CD14-positive monocyte (primary cell): ENCODE measurements at regions not wholly inside any gene's neighbourhood (a gene's known extent, or its start where the extent isn't known, plus 50 kb on each side); places are given as distances from the start of the nearest gene placed in this dataset.

ENCODE experiments used
- DNase-seq, 3 donors: peaks; one replicate each; pipeline ENCODE4 v3.0.0-alpha.2; 2011 to 2022
- H2AFZ ChIP-seq: 2 replicates; pipeline ENCODE4 v1.6.0; 2012; ENCODE audit warnings: mild to moderate bottlenecking, low read depth, low read length, inconsistent platforms; ENCODE audit not compliant: insufficient read depth, poor library complexity, severe bottlenecking
- H3K27ac ChIP-seq, 2 donors: 1 replicate in 1 of 2; 2 replicates in 1 of 2; pipeline ENCODE4 v1.5.1; 2012 to 2013; ENCODE audit warnings: low read length in 2 of 2, control low read depth in 1 of 2, inconsistent platforms in 1 of 2, low read depth in 1 of 2, mild to moderate bottlenecking in 1 of 2
- H3K27me3 ChIP-seq, 2 donors: one replicate each; pipeline versions ENCODE4 v1.6.0 to v1.6.1; 2011 to 2013; ENCODE audit warnings: low read length in 2 of 2; ENCODE audit not compliant: control insufficient read depth in 2 of 2, insufficient read depth in 2 of 2
- H3K36me3 ChIP-seq, 2 donors: replicated peaks in 1 of 2; 1 replicate in 1 of 2; 2 replicates in 1 of 2; pipeline versions ENCODE4 v1.5.1 to v1.6.1; 2012 to 2013; ENCODE audit warnings: low read length in 2 of 2, control low read depth in 1 of 2, inconsistent platforms in 1 of 2, mild to moderate bottlenecking in 1 of 2; ENCODE audit not compliant: insufficient read depth in 2 of 2, control insufficient read depth in 1 of 2
- H3K4me1 ChIP-seq, 2 donors: 1 replicate in 1 of 2; 2 replicates in 1 of 2; pipeline versions ENCODE4 v1.5.1 to v1.6.1; 2012 to 2013; ENCODE audit warnings: low read length in 2 of 2, control low read depth in 1 of 2, inconsistent platforms in 1 of 2, mild to moderate bottlenecking in 1 of 2, moderate library complexity in 1 of 2; ENCODE audit not compliant: insufficient read depth in 2 of 2, control insufficient read depth in 1 of 2
- H3K4me2 ChIP-seq: replicated peaks from 2 replicates; pipeline ENCODE3; 2012; ENCODE audit warnings: low read length, moderate library complexity, mild to moderate bottlenecking; ENCODE audit not compliant: poor library complexity, severe bottlenecking; ENCODE audit errors: extremely low read depth
- H3K4me3 ChIP-seq, 3 experiments: fragments of 200-600 bp in 1 of 3; sonication (generic) in 1 of 3; replicated peaks in 1 of 3; 1 replicate in 2 of 3; 2 replicates in 1 of 3; pipeline ENCODE4 v1.5.1; 2011 to 2013; ENCODE audit warnings: low read length in 3 of 3, mild to moderate bottlenecking in 3 of 3, control low read depth in 2 of 3, low read depth in 2 of 3, inconsistent platforms in 1 of 3, moderate library complexity in 1 of 3
- H3K79me2 ChIP-seq: 2 replicates; pipeline ENCODE4 v1.6.0; 2012; ENCODE audit warnings: mild to moderate bottlenecking, control low read depth, inconsistent platforms, low read length, moderate library complexity; ENCODE audit not compliant: insufficient read depth
- H3K9ac ChIP-seq: 2 replicates; pipeline ENCODE4 v1.6.0; 2017; ENCODE audit warnings: low read length, mild to moderate bottlenecking; ENCODE audit not compliant: insufficient read depth, poor library complexity, severe bottlenecking
- H3K9me3 ChIP-seq, 2 donors: replicated peaks in 1 of 2; 1 replicate in 1 of 2; 2 replicates in 1 of 2; pipeline versions ENCODE4 v1.5.1 to v1.6.1; 2012 to 2013; ENCODE audit warnings: low read length in 2 of 2, control low read depth in 1 of 2; ENCODE audit not compliant: control insufficient read depth in 1 of 2, insufficient read depth in 1 of 2
- H4K20me1 ChIP-seq: 2 replicates; pipeline ENCODE4 v1.6.0; 2012; ENCODE audit warnings: mild to moderate bottlenecking, low read length, control low read depth, moderate library complexity; ENCODE audit not compliant: insufficient read depth
- H3K27ac Mint-ChIP-seq, 7 donors: one replicate each; pipeline ENCODE4 v1.8.0; 2020; ENCODE audit warnings: mild to moderate bottlenecking in 7 of 7, mixed read lengths in 7 of 7, moderate library complexity in 6 of 7, inconsistent platforms in 2 of 7
- H3K27me3 Mint-ChIP-seq, 3 donors: one replicate each; pipeline ENCODE4 v1.8.0; 2021 to 2022; ENCODE audit warnings: low read depth in 3 of 3, mild to moderate bottlenecking in 3 of 3, mixed read lengths in 3 of 3, moderate library complexity in 3 of 3, inconsistent platforms in 1 of 3
- H3K36me3 Mint-ChIP-seq, 2 donors: one replicate each; pipeline ENCODE4 v1.8.0; 2020; ENCODE audit warnings: mixed read lengths in 2 of 2, inconsistent platforms in 1 of 2, mild to moderate bottlenecking in 1 of 2
- H3K4me1 Mint-ChIP-seq: one replicate; pipeline ENCODE4 v1.8.0; 2020; ENCODE audit warnings: mild to moderate bottlenecking, mixed read lengths
- H3K4me3 Mint-ChIP-seq, 2 donors: one replicate each; pipeline ENCODE4 v1.8.0; 2020; ENCODE audit warnings: mild to moderate bottlenecking in 2 of 2, mixed read lengths in 2 of 2, moderate library complexity in 1 of 2
- H3K9me3 Mint-ChIP-seq, 7 donors: one replicate each; pipeline ENCODE4 v1.8.0; 2020 to 2022; ENCODE audit warnings: mixed read lengths in 7 of 7, mild to moderate bottlenecking in 6 of 7, moderate library complexity in 6 of 7, inconsistent platforms in 2 of 7
- CTCF ChIP-seq: fragments of 200-600 bp; IDR thresholded peaks from one replicate; pipeline ENCODE4 v1.8.0; 2022; ENCODE audit warnings: antibody characterized with exemption, mild to moderate bottlenecking
- WGBS: methylation state at CpG from one replicate; pipeline ENCODE4 v1.1.5; 2013; ENCODE audit warnings: missing lambda C conversion rate; ENCODE audit not compliant: insufficient coverage; 5-methylcytosine and 5-hydroxymethylcytosine counted together
- intact Hi-C, 2 donors: fragments of 100-400 bp; cut with micrococcal nuclease; formaldehyde crosslinking; loops; one replicate each; pipeline versions ENCODE4 v1.15.0 to v1.15.1; 2023

- Mint-ChIP-seq H3K27me3 (peaks cover 0 to 3% (median 1%) of the 10 kb centered on the region in 3 donors), H3K9me3 (peaks cover 0 to 6% (median 3%) of the 10 kb centered on the region in 7 donors), H3K27ac (no peak overlapping the region), H3K4me1 (no peaks in the 10 kb centered on the region), H3K36me3 (no peaks in the 10 kb centered on the region), H3K4me3 (no peak overlapping the region)
- no peak overlapping the region for H3K4me3 ChIP-seq
- H3K4me2 ChIP-seq: no peak overlapping the region
- WGBS: 98% methylated on average over 5 of the region's 6 CpGs
- H3K9me3 ChIP-seq: no peaks in the 10 kb centered on the region
- DNase-seq: no peak
- no peak overlapping the region for H3K27ac ChIP-seq
- H3K27me3 ChIP-seq: no peaks in the 10 kb centered on the region
- H3K9ac ChIP-seq: no peak overlapping the region
- no peaks in the 10 kb centered on the region for H4K20me1 ChIP-seq
- H2AFZ ChIP-seq: no peak overlapping the region
- TF ChIP-seq CTCF: no peak
- no peaks in the 10 kb centered on the region for H3K36me3 ChIP-seq
- no peaks in the 10 kb centered on the region for H3K4me1 ChIP-seq
- no peaks in the 10 kb centered on the region for H3K79me2 ChIP-seq
- intact Hi-C loops: no loop called here
Observed at GRCh38 chr2:15858466-15858865, 81.9 kb upstream of the MYCN start.

GRCh38 chr2:15860051-15860663 lies 80.2 kb upstream of the MYCN start:
- Histone ChIP-seq H2AFZ (no peak overlapping the region), H4K20me1 (no peaks in the 10 kb centered on the region), H3K4me2 (no peak overlapping the region), H3K4me3 (no peak overlapping the region), H3K79me2 (no peaks in the 10 kb centered on the region), H3K4me1 (no peaks in the 10 kb centered on the region), H3K9ac (no peak overlapping the region), H3K27me3 (no peaks in the 10 kb centered on the region), H3K27ac (no peak overlapping the region), H3K9me3 (no peaks in the 10 kb centered on the region), H3K36me3 (no peaks in the 10 kb centered on the region)
- no peak overlapping the region for H3K27ac Mint-ChIP-seq
- no peak for DNase-seq
- TF ChIP-seq CTCF: no peak
- H3K9me3 Mint-ChIP-seq: peaks cover 0 to 6% (median 3%) of the 10 kb centered on the region in 7 donors
- no peaks in the 10 kb centered on the region for H3K4me1 Mint-ChIP-seq
- H3K36me3 Mint-ChIP-seq: no peaks in the 10 kb centered on the region
- no peak overlapping the region for H3K4me3 Mint-ChIP-seq
- intact Hi-C loops: no loop called here
- peaks cover 0 to 3% (median 0%) of the 10 kb centered on the region in 3 donors for H3K27me3 Mint-ChIP-seq
